ENCODE measurements at regions not wholly inside any gene's neighbourhood (a gene's known extent, or its start where the extent isn't known, plus 50 kb on each side); places are given as distances from the start of the nearest gene placed in this dataset.

- no peak for TF ChIP-seq CTCF (IDR thresholded peaks at IDR 0.05)
- ATAC-seq (ENCODE audit: insufficient number of reproducible peaks, low FRiP score, low read depth) (no peak), DNase-seq (ENCODE audit: low spot score) (no peak)
- H3K4me1 ChIP-seq (ENCODE audit: control insufficient read depth in 1 of 2, low read depth in 2 of 2), result no peaks in the 10 kb centered on the region
- no peaks in the 10 kb centered on the region for H3K36me3 ChIP-seq
- H3K27ac ChIP-seq, result no peak overlapping the region
- H3K4me3 ChIP-seq, result no peak overlapping the region
- no peaks in the 10 kb centered on the region for H3K9me3 ChIP-seq
- H3K27me3 ChIP-seq (replicated peaks; ENCODE audit: insufficient read depth), result no peaks in the 10 kb centered on the region
Observed at GRCh38 chr18:40216856-40217255, 1738.2 kb upstream of the PIK3C3 start.

- Histone ChIP-seq H3K4me3 (no peak overlapping the region), H3K27ac (no peak overlapping the region), H3K4me1 (ENCODE audit: control insufficient read depth in 1 of 2, low read depth in 2 of 2) (no peaks in the 10 kb centered on the region), H3K36me3 (no peaks in the 10 kb centered on the region), H3K9me3 (no peaks in the 10 kb centered on the region), H3K27me3 (replicated peaks; ENCODE audit: insufficient read depth) (no peaks in the 10 kb centered on the region)
- no peak for TF ChIP-seq CTCF (IDR thresholded peaks at IDR 0.05)
- DNase-seq (ENCODE audit: low spot score) (no peak), ATAC-seq (ENCODE audit: insufficient number of reproducible peaks, low FRiP score, low read depth) (no peak)
Observed at GRCh38 chr18:40215979-40216378, 1739.1 kb upstream of the PIK3C3 start.

- H3K27me3 ChIP-seq (replicated peaks; ENCODE audit: insufficient read depth), result no peaks in the 10 kb centered on the region
- no peak overlapping the region for H3K27ac ChIP-seq
- no peaks in the 10 kb centered on the region for H3K4me1 ChIP-seq (ENCODE audit: control insufficient read depth in 1 of 2, low read depth in 2 of 2)
- H3K36me3 ChIP-seq, result no peaks in the 10 kb centered on the region
- H3K4me3 ChIP-seq, result no peak overlapping the region
- no peak for DNase-seq (ENCODE audit: low spot score)
- no peaks in the 10 kb centered on the region for H3K9me3 ChIP-seq
- no peak for TF ChIP-seq CTCF (IDR thresholded peaks at IDR 0.05)
- no peak for ATAC-seq (ENCODE audit: insufficient number of reproducible peaks, low FRiP score, low read depth)
Observed at GRCh38 chr18:40210696-40211095, 1744.3 kb upstream of the PIK3C3 start.

GRCh38 chr18:40208958-40209357 is 1746.1 kb upstream of the PIK3C3 start:
- Histone ChIP-seq H3K27ac (no peak overlapping the region), H3K27me3 (replicated peaks; ENCODE audit: insufficient read depth) (no peaks in the 10 kb centered on the region), H3K9me3 (no peaks in the 10 kb centered on the region), H3K4me1 (ENCODE audit: control insufficient read depth in 1 of 2, low read depth in 2 of 2) (no peaks in the 10 kb centered on the region), H3K4me3 (no peak overlapping the region), H3K36me3 (no peaks in the 10 kb centered on the region)
- ATAC-seq (ENCODE audit: insufficient number of reproducible peaks, low FRiP score, low read depth) (no peak), DNase-seq (ENCODE audit: low spot score) (no peak)
- no peak for TF ChIP-seq CTCF (IDR thresholded peaks at IDR 0.05)

GRCh38 chr18:40197711-40198110 is 1757.3 kb upstream of the PIK3C3 start:
- H3K4me3 ChIP-seq, result no peak overlapping the region
- no peak for ATAC-seq (ENCODE audit: insufficient number of reproducible peaks, low FRiP score, low read depth)
- no peaks in the 10 kb centered on the region for H3K36me3 ChIP-seq
- no peak for TF ChIP-seq CTCF (IDR thresholded peaks at IDR 0.05)
- no peak overlapping the region for H3K27ac ChIP-seq
- no peaks in the 10 kb centered on the region for H3K27me3 ChIP-seq (replicated peaks; ENCODE audit: insufficient read depth)
- no peaks in the 10 kb centered on the region for H3K9me3 ChIP-seq
- H3K4me1 ChIP-seq (ENCODE audit: control insufficient read depth in 1 of 2, low read depth in 2 of 2), result no peaks in the 10 kb centered on the region
- DNase-seq (ENCODE audit: low spot score), result no peak
